DMS 273 treated with DMSO at 0.1 percent for 48 hours (cell line): ENCODE measurements at regions not wholly inside any gene's neighbourhood (a gene's known extent, or its start where the extent isn't known, plus 50 kb on each side); places are given as distances from the start of the nearest gene placed in this dataset.
"Not testable (repeated sequence)": the region's sequence is repeated elsewhere in the genome, so short reads cannot be mapped to it uniquely, and the experiment has no call there.

Experiments
- DNase-seq: peaks from one replicate; lab custom pipeline; 2025; lab: John Stamatoyannopoulos, UW

GRCh38 chr20:40890635-40891034, 138.0 kb upstream of the TOP1 start:
- no peak for DNase-seq

- DNase-seq = no peak
Measured at GRCh38 chr20:40891351-40891750, 137.3 kb upstream of the TOP1 start.

GRCh38 chr20:40892642-40893041, 136.0 kb upstream of the TOP1 start:
- no peak for DNase-seq

- no peak for DNase-seq
Measured at GRCh38 chr20:40893610-40894236, 134.9 kb upstream of the TOP1 start.

- no peak for DNase-seq
Measured at GRCh38 chr20:40894237-40894630, 134.4 kb upstream of the TOP1 start.

- DNase-seq = no peak
Measured at GRCh38 chr20:40895182-40895581, 133.4 kb upstream of the TOP1 start.

GRCh38 chr20:40896814-40897700, 131.6 kb upstream of the TOP1 start:
- DNase-seq = no peak

- DNase-seq = no peak
Measured at GRCh38 chr20:40899344-40899743, 129.3 kb upstream of the TOP1 start.

GRCh38 chr20:40900666-40901215, 127.9 kb upstream of the TOP1 start:
- DNase-seq = no peak

GRCh38 chr20:40902661-40903060, 126.0 kb upstream of the TOP1 start:
- no peak for DNase-seq

GRCh38 chr20:40908309-40908708, 120.3 kb upstream of the TOP1 start:
- no peak for DNase-seq

- DNase-seq = not testable (repeated sequence)
Measured at GRCh38 chr20:40909489-40909888, 119.1 kb upstream of the TOP1 start.

GRCh38 chr20:40910436-40910835, 118.2 kb upstream of the TOP1 start:
- not testable (repeated sequence) for DNase-seq

- not testable (repeated sequence) for DNase-seq
Measured at GRCh38 chr20:40911152-40911551, 117.5 kb upstream of the TOP1 start.

GRCh38 chr20:40913224-40914185, 115.1 kb upstream of the TOP1 start:
- no peak for DNase-seq

- no peak for DNase-seq
Measured at GRCh38 chr20:40915756-40916155, 112.9 kb upstream of the TOP1 start.

GRCh38 chr20:40916276-40916675, 112.3 kb upstream of the TOP1 start:
- DNase-seq = no peak

- no peak for DNase-seq
Measured at GRCh38 chr20:40920291-40920690, 108.3 kb upstream of the TOP1 start.

GRCh38 chr20:40922865-40923264, 105.8 kb upstream of the TOP1 start:
- DNase-seq = no peak

- DNase-seq = no peak
Measured at GRCh38 chr20:40925829-40926510, 102.7 kb upstream of the TOP1 start.

GRCh38 chr20:40926928-40927327, 101.7 kb upstream of the TOP1 start:
- DNase-seq = no peak
